ENCODE measurements at regions not wholly inside any gene's neighbourhood (a gene's known extent, or its start where the extent isn't known, plus 50 kb on each side); places are given as distances from the start of the nearest gene placed in this dataset.

DNA sequence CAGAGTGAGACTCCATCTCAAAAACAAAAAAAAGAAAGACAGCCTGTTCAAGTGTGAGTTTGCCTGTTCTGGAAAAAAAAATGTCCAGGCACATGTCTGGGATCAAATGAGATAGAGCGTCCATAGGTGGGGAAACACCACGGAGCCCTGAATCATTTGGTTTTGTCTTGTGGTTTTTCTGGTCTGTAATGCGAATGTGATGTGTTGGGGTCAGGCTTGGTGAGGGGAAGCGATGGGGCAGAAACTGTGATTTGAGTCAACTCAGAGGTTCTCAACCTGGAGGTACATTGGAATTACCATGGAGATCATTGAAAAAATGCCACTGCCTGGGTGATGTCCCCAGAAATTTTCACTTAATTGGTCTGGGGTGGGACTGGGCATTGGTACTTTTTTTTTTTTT is 183.9 kb upstream of the PWP1 start:
- no peak for TF ChIP-seq CTCF (IDR thresholded peaks at IDR 0.05; ENCODE audit: insufficient read depth, missing control alignments)
- DNase-seq (ENCODE audit: insufficient read length, low spot score) (no peak), FAIRE-seq (no peak)

- DNase-seq (ENCODE audit: insufficient read length, low spot score) (no peak), FAIRE-seq (no peak)
- no peak for TF ChIP-seq CTCF (IDR thresholded peaks at IDR 0.05; ENCODE audit: insufficient read depth, missing control alignments)
These were observed 182.3 kb upstream of the PWP1 start for GRCh38 chr12:107503129-107503855.

- no peak for TF ChIP-seq CTCF (IDR thresholded peaks at IDR 0.05; ENCODE audit: insufficient read depth, missing control alignments)
- DNase-seq (ENCODE audit: insufficient read length, low spot score) (no peak), FAIRE-seq (no peak)
These were observed 181.4 kb upstream of the PWP1 start for GRCh38 chr12:107503887-107504885.

GRCh38 chr12:107509421-107509820 is 176.2 kb upstream of the PWP1 start:
- FAIRE-seq, result no peak
- no peak for DNase-seq (ENCODE audit: insufficient read length, low spot score)
- TF ChIP-seq CTCF (IDR thresholded peaks at IDR 0.05; ENCODE audit: insufficient read depth, missing control alignments), result no peak

DNA sequence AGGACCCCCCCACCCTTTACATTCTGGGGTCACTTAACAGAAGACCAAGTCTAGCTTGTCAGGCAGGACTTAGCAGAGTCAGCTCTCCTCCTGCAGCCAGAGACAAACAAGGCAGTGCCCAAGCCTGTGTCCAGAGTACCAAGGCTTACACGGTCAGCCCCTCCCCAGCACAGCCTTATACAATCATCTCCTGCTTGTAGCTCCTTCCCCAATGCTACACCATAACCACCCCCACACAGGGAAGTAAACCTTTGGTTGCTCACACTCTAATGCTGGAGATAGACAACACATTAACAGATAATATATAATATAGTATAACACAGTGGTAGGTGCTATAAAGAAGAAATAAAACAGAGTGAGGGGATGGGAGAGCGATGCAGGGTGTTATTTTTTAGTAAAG is 175.4 kb upstream of the PWP1 start:
- no peak for FAIRE-seq
- DNase-seq (ENCODE audit: insufficient read length, low spot score), result no peak
- TF ChIP-seq CTCF (IDR thresholded peaks at IDR 0.05; ENCODE audit: insufficient read depth, missing control alignments), result no peak

DNA sequence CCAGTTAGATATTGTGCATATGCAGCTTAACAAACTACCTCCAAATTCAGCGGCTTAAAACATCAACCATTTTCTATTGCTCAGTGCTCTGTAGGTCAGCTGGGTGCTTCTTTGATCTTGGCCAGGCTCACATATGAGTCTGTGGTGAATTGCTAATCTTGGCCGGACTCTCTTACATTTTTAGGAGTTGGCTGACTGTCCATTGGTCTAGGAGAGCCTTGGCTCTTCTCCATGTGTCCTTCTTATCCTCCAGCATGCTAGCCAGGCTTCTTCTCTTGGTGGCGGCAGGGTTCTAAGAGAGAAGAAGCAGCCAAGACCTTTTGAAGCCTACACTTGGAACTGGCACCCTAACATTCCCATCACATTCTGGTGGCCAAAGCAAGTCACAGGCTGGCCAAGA is 174.3 kb upstream of the PWP1 start:
- TF ChIP-seq CTCF (IDR thresholded peaks at IDR 0.05; ENCODE audit: insufficient read depth, missing control alignments), result no peak
- FAIRE-seq (no peak), DNase-seq (ENCODE audit: insufficient read length, low spot score) (no peak)
